GM12875 (cell line): ENCODE measurements at regions not wholly inside any gene's neighbourhood (a gene's known extent, or its start where the extent isn't known, plus 50 kb on each side); places are given as distances from the start of the nearest gene placed in this dataset.
"Not testable (repeated sequence)": the region's sequence is repeated elsewhere in the genome, so short reads cannot be mapped to it uniquely, and the experiment has no call there.

Source experiments
- H3K4me3 ChIP-seq: one replicate; pipeline ENCODE4 v1.5.1; 2011; ENCODE audit warnings: low read depth, low read length, control low read depth
- CTCF ChIP-seq: IDR thresholded peaks from 2 replicates; pipeline ENCODE4 v1.5.1; 2011; ENCODE audit warnings: low read depth, mild to moderate bottlenecking, control low read depth, inconsistent platforms, low read length, moderate library complexity, borderline replicate concordance; ENCODE audit not compliant: insufficient read depth

DNA sequence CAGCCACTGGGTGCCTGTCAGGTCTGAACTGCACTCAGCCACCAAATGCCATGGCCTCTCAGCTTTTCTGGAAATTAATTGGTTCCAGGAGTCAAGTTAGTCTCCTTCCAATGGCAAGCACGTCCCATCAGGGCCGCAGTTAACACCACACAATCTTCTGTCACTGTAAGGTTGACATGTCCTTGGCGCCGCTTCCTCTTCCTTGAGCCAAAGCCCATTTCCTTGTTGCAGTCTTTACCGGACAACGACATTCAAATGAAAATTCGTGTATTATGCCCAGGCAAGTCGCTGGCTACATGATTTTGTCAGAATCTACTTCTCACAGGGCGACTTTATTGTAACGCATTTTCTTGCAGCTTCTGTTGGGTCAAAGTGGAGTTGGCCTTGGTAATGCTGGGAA is 430.6 kb upstream of the KAZN start:
- no peak for TF ChIP-seq CTCF
- no peak overlapping the region for H3K4me3 ChIP-seq

- H3K4me3 ChIP-seq: no peak overlapping the region
- no peak for TF ChIP-seq CTCF
Measured at GRCh38 chr1:14168326-14169063, 430.0 kb upstream of the KAZN start.

- TF ChIP-seq CTCF: no peak
Measured at GRCh38 chr1:14173598-14173997, 424.9 kb upstream of the KAZN start.

GRCh38 chr1:14177866-14178265 is 420.6 kb upstream of the KAZN start:
- not testable (repeated sequence) for H3K4me3 ChIP-seq

More at GRCh38 chr1:14173598-14173997, 424.9 kb upstream of the KAZN start:
- no peak overlapping the region for H3K4me3 ChIP-seq

- H3K4me3 ChIP-seq: no peak overlapping the region
- TF ChIP-seq CTCF: no peak
Measured at GRCh38 chr1:14180738-14181137, 417.7 kb upstream of the KAZN start.

GRCh38 chr1:14181191-14181795 is 417.2 kb upstream of the KAZN start:
- no peak for TF ChIP-seq CTCF
- H3K4me3 ChIP-seq: no peak overlapping the region

DNA sequence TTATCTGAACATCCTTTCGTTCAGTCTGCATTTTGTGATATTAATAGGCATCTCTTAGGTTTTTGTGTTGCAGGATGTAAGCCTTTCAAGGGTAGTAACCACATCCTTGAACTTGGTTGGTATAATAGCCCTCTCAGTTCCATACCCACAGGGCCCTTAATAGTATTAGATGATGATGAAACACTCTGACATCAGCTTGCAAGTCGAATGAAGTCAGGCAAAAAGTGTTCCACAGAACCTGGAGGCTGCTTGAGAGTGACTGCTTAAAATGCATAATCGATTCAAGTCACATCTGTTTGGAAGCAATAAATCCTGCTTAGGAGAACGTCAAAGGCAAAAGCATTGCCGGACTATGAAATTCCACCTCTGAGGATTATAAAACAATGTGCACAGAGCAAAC is 415.6 kb upstream of the KAZN start:
- no peak for TF ChIP-seq CTCF
- no peak overlapping the region for H3K4me3 ChIP-seq
